Mammary epithelial cell (primary cell): ENCODE measurements at regions not wholly inside any gene's neighbourhood (a gene's known extent, or its start where the extent isn't known, plus 50 kb on each side); places are given as distances from the start of the nearest gene placed in this dataset.

ENCODE experiments used
- EZH2 ChIP-seq: IDR thresholded peaks from 2 replicates; pipeline ENCODE4 v1.6.1; 2012; ENCODE audit warnings: low read length, inconsistent platforms, borderline replicate concordance
- TF ChIP-seq, protein P1 (sequence below), 2 donors: IDR thresholded peaks in 1 of 2; conservative IDR thresholded peaks in 1 of 2; 2 replicates each; pipeline ENCODE4 v1.5.1; 2011 to 2012; ENCODE audit warnings: inconsistent platforms in 2 of 2, low read length in 2 of 2, mild to moderate bottlenecking in 2 of 2, control low read depth in 1 of 2, low read depth in 1 of 2; ENCODE audit not compliant: insufficient read depth in 1 of 2; ENCODE audit errors: extremely low read depth in 1 of 2

DNA sequence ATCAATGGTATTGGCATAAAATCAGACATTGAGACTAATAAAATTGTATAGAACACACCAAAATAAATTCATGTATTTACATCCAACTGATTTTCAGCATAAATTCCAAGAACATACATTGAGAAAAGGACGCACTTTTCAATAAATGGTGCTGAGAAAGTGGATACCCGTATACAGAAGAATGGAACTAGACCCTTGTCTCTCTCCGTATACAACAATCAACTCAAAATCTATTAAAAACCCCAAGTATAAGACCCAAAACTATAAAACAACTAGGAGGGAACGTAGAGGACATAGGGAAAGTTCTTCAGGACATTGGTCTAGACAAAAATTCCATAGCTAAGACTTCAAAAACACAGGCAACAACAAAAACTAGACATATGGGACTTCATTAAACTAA, 97.4 kb downstream of the GGTLC2 start:
- TF ChIP-seq EZH2: no peak
- TF ChIP-seq, protein P1, sequence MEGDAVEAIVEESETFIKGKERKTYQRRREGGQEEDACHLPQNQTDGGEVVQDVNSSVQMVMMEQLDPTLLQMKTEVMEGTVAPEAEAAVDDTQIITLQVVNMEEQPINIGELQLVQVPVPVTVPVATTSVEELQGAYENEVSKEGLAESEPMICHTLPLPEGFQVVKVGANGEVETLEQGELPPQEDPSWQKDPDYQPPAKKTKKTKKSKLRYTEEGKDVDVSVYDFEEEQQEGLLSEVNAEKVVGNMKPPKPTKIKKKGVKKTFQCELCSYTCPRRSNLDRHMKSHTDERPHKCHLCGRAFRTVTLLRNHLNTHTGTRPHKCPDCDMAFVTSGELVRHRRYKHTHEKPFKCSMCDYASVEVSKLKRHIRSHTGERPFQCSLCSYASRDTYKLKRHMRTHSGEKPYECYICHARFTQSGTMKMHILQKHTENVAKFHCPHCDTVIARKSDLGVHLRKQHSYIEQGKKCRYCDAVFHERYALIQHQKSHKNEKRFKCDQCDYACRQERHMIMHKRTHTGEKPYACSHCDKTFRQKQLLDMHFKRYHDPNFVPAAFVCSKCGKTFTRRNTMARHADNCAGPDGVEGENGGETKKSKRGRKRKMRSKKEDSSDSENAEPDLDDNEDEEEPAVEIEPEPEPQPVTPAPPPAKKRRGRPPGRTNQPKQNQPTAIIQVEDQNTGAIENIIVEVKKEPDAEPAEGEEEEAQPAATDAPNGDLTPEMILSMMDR (conservative IDR thresholded peaks at IDR 0.05 in 1 of 2, IDR thresholded peaks at IDR 0.05 in 1 of 2; ENCODE audit: extremely low read depth in 1 of 2, insufficient read depth in 1 of 2, low read depth in 1 of 2, low read length in 2 of 2): no peak
